ENCODE measurements at regions not wholly inside any gene's neighbourhood (a gene's known extent, or its start where the extent isn't known, plus 50 kb on each side); places are given as distances from the start of the nearest gene placed in this dataset.
"Not testable (repeated sequence)": the region's sequence is repeated elsewhere in the genome, so short reads cannot be mapped to it uniquely, and the experiment has no call there.

GRCh38 chr2:55124682-55125081 is 74.4 kb upstream of the RTN4 start:
- CTCF ChIA-PET; POLR2A ChIA-PET; DNase-seq (ENCODE audit: extremely low spot score): not testable (repeated sequence)

- POLR2A ChIA-PET, result no interaction called here
- DNase-seq (ENCODE audit: extremely low spot score), result no peak
- no peak for TF ChIP-seq L3MBTL2 (conservative IDR thresholded peaks at IDR 0.05)
- TF ChIP-seq FOXM1 (IDR thresholded peaks at IDR 0.05; ENCODE audit: borderline replicate concordance), result no peak
- no peak for TF ChIP-seq FOXA1 (IDR thresholded peaks at IDR 0.05)
- TF ChIP-seq PKNOX1 (IDR thresholded peaks at IDR 0.05), result no peak
- no peak for TF ChIP-seq ZNF384 (IDR thresholded peaks at IDR 0.05)
- no peak for TF ChIP-seq FOXK2 (IDR thresholded peaks at IDR 0.05)
- no peak for TF ChIP-seq NFRKB (IDR thresholded peaks at IDR 0.05)
- no peak for TF ChIP-seq SUZ12 (IDR thresholded peaks at IDR 0.05)
- no peak for TF ChIP-seq HDGF (IDR thresholded peaks at IDR 0.05; ENCODE audit: borderline replicate concordance)
- TF ChIP-seq BHLHE40 (IDR thresholded peaks at IDR 0.05; ENCODE audit: borderline replicate concordance), result no peak
- no peak for TF ChIP-seq ARNT (IDR thresholded peaks at IDR 0.05)
- no peak for TF ChIP-seq ELF4 (IDR thresholded peaks at IDR 0.05)
- TF ChIP-seq TARDBP (IDR thresholded peaks at IDR 0.05), result no peak
- no peak for TF ChIP-seq LEF1 (IDR thresholded peaks at IDR 0.05; ENCODE audit: borderline replicate concordance)
- TF ChIP-seq SP1 (IDR thresholded peaks at IDR 0.05), result no peak
- no peak for TF ChIP-seq CTBP1 (IDR thresholded peaks at IDR 0.05; ENCODE audit: borderline replicate concordance)
- CTCF ChIA-PET, result no interaction called here
These were observed 73.6 kb upstream of the RTN4 start for GRCh38 chr2:55123851-55124269.

- no peak for TF ChIP-seq ELF4 (IDR thresholded peaks at IDR 0.05)
- TF ChIP-seq ARNT (IDR thresholded peaks at IDR 0.05), result no peak
- no peak for TF ChIP-seq FOXA1 (IDR thresholded peaks at IDR 0.05)
- TF ChIP-seq HDGF (IDR thresholded peaks at IDR 0.05; ENCODE audit: borderline replicate concordance), result no peak
- TF ChIP-seq TARDBP (IDR thresholded peaks at IDR 0.05), result no peak
- TF ChIP-seq LEF1 (IDR thresholded peaks at IDR 0.05; ENCODE audit: borderline replicate concordance), result no peak
- peak; percentile 76 for TF ChIP-seq PKNOX1 (IDR thresholded peaks at IDR 0.05)
- TF ChIP-seq FOXM1 (IDR thresholded peaks at IDR 0.05; ENCODE audit: borderline replicate concordance), result no peak
- ChIA-PET POLR2A (interaction anchor here (1.5 to 5.0 kb wide), 4 partner anchors 9 to 398 kb away, joined by 4 to 28 read pairs (median 8); partner anchors contain the start of gene RTN4), CTCF (no interaction called here)
- DNase-seq (ENCODE audit: extremely low spot score), result peak; percentile 46
These were observed 70.5 kb upstream of the RTN4 start for GRCh38 chr2:55120634-55121359.

DNA sequence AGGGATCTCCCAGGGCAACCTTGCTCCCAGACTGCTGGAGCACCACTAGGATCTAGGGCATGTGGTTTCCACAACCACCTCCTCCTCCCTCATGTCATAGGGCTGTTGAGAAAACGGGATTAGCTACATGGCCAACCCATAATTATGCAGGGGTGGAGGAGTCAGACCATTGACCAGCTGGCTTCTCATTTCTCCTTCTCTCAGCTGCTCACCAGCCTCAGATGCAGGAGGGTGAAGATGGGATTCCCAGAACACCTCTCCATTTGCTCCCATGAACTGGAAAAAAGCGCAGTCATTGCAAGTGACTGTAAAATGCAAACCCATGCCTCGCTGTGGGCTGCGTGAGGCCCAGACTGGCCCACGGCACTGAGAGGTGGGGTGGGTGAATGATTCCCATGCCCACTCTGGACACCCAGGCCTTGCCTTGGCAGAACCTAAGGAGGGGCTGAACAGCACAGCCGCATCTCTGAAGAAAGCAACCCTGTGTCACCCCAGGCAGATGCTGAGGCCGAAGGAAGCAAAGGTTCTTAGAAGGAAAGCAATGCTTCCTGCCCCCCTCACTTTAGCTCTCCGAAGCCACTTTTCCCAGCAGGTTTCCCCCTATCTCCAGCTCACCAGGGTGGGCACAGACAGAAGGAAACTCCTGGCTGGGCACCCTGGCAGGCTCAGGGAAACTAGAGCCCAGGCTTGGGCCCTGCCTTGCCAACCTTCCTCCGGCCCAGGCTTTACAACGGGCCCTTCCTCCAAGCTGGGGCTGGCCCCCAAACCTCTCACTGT is 69.6 kb upstream of the RTN4 start:
- ChIA-PET POLR2A (interaction anchor here (1.0 to 5.0 kb wide), 5 partner anchors 8 to 397 kb away, joined by 3 to 28 read pairs (median 5); partner anchors contain the start of gene RTN4), CTCF (interaction anchor here (1.3 kb wide), 1 partner anchor 71 kb away, joined by 3 read pairs; no protein-coding TSS in a partner anchor)
- DNase-seq (ENCODE audit: extremely low spot score), result no peak
- TF ChIP-seq LEF1 (IDR thresholded peaks at IDR 0.05; ENCODE audit: borderline replicate concordance) (no peak), ZNF384 (IDR thresholded peaks at IDR 0.05) (no peak), PKNOX1 (IDR thresholded peaks at IDR 0.05) (no peak), CTBP1 (IDR thresholded peaks at IDR 0.05; ENCODE audit: borderline replicate concordance) (no peak), BHLHE40 (IDR thresholded peaks at IDR 0.05; ENCODE audit: borderline replicate concordance) (no peak), ELF4 (IDR thresholded peaks at IDR 0.05) (no peak), FOXK2 (IDR thresholded peaks at IDR 0.05) (no peak), SP1 (IDR thresholded peaks at IDR 0.05) (no peak), TARDBP (IDR thresholded peaks at IDR 0.05) (no peak), SUZ12 (IDR thresholded peaks at IDR 0.05) (no peak), L3MBTL2 (conservative IDR thresholded peaks at IDR 0.05) (no peak), ARNT (IDR thresholded peaks at IDR 0.05) (no peak), HDGF (IDR thresholded peaks at IDR 0.05; ENCODE audit: borderline replicate concordance) (no peak), FOXA1 (IDR thresholded peaks at IDR 0.05) (no peak), FOXM1 (IDR thresholded peaks at IDR 0.05; ENCODE audit: borderline replicate concordance) (no peak), NFRKB (IDR thresholded peaks at IDR 0.05) (no peak)

GRCh38 chr2:55118643-55119083 is 68.4 kb upstream of the RTN4 start:
- POLR2A ChIA-PET, result interaction anchor here (1.0 to 5.0 kb wide), 2 partner anchors 67 to 69 kb away, joined by 3 to 28 read pairs; partner anchors contain the start of gene RTN4
- TF ChIP-seq PKNOX1 (IDR thresholded peaks at IDR 0.05) (no peak), FOXM1 (IDR thresholded peaks at IDR 0.05; ENCODE audit: borderline replicate concordance) (no peak), SP1 (IDR thresholded peaks at IDR 0.05) (no peak), LEF1 (IDR thresholded peaks at IDR 0.05; ENCODE audit: borderline replicate concordance) (no peak), L3MBTL2 (conservative IDR thresholded peaks at IDR 0.05) (no peak), ZNF384 (IDR thresholded peaks at IDR 0.05) (no peak), FOXA1 (IDR thresholded peaks at IDR 0.05) (no peak), TARDBP (IDR thresholded peaks at IDR 0.05) (no peak), NFRKB (IDR thresholded peaks at IDR 0.05) (no peak), SUZ12 (IDR thresholded peaks at IDR 0.05) (no peak), CTBP1 (IDR thresholded peaks at IDR 0.05; ENCODE audit: borderline replicate concordance) (no peak), FOXK2 (IDR thresholded peaks at IDR 0.05) (no peak), ARNT (IDR thresholded peaks at IDR 0.05) (no peak), HDGF (IDR thresholded peaks at IDR 0.05; ENCODE audit: borderline replicate concordance) (no peak), BHLHE40 (IDR thresholded peaks at IDR 0.05; ENCODE audit: borderline replicate concordance) (no peak), ELF4 (IDR thresholded peaks at IDR 0.05) (no peak)
- no peak for DNase-seq (ENCODE audit: extremely low spot score)
- CTCF ChIA-PET, result interaction anchor here (0.7 to 1.3 kb wide), 2 partner anchors 18 to 70 kb away, joined by 3 read pairs; no protein-coding TSS in a partner anchor

All from HEK293T (cell line).